ENCODE measurements at regions not wholly inside any gene's neighbourhood (a gene's known extent, or its start where the extent isn't known, plus 50 kb on each side); places are given as distances from the start of the nearest gene placed in this dataset.

DNA sequence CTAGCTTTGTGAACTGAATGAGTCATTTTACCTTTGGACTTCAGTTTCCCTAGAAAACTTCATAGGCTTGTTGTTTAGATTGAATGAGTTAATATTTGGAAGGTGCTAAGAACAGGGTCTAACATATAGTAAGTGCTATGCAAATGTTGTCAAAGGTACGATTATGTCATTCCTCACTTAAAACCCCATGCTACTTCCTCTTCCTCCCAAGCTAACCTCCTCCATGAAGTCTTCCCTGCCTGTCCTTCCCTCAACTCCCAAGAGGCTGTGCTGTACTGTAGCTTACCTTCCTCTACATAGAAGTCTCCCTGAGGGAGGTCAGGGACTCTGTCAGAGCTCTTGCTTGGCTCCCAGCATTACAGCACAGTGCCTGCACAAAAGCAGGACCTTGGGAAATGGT is 103.4 kb upstream of the PJA1 start:
- H3K27ac ChIP-seq (ENCODE audit: low read depth in 1 of 2, low read length in 2 of 2), result no peak overlapping the region
- H3K4me3 Mint-ChIP-seq, result no peak overlapping the region
- no peak overlapping the region for H3K27ac Mint-ChIP-seq
- CTCF ChIA-PET, result no interaction called here
- no peaks in the 10 kb centered on the region for H3K4me1 ChIP-seq (ENCODE audit: insufficient read depth, low read length)
- POLR2A ChIA-PET, result no interaction called here
- H3K36me3 Mint-ChIP-seq (ENCODE audit: low read depth), result no peaks in the 10 kb centered on the region
- no peaks in the 10 kb centered on the region for H3K9me3 ChIP-seq (ENCODE audit: control insufficient read depth in 1 of 2, insufficient read depth in 1 of 2, low read length in 2 of 2)
- no peak for ATAC-seq (ENCODE audit: poor library complexity)
- intact Hi-C loops (cut with DNase I, micrococcal nuclease), result no loop called here
- no peak for DNase-seq
- H3K27me3 ChIP-seq (ENCODE audit: control insufficient read depth in 1 of 2, insufficient read depth in 2 of 2, low read length in 2 of 2), result peaks cover 0 to 2% of the 10 kb centered on the region in 2 experiments
- no peaks in the 10 kb centered on the region for H3K4me1 Mint-ChIP-seq (ENCODE audit: low read depth)
- no peaks in the 10 kb centered on the region for H3K9me3 Mint-ChIP-seq
- H3K4me3 ChIP-seq (ENCODE audit: low read length), result no peak overlapping the region
- TF ChIP-seq, protein P1, sequence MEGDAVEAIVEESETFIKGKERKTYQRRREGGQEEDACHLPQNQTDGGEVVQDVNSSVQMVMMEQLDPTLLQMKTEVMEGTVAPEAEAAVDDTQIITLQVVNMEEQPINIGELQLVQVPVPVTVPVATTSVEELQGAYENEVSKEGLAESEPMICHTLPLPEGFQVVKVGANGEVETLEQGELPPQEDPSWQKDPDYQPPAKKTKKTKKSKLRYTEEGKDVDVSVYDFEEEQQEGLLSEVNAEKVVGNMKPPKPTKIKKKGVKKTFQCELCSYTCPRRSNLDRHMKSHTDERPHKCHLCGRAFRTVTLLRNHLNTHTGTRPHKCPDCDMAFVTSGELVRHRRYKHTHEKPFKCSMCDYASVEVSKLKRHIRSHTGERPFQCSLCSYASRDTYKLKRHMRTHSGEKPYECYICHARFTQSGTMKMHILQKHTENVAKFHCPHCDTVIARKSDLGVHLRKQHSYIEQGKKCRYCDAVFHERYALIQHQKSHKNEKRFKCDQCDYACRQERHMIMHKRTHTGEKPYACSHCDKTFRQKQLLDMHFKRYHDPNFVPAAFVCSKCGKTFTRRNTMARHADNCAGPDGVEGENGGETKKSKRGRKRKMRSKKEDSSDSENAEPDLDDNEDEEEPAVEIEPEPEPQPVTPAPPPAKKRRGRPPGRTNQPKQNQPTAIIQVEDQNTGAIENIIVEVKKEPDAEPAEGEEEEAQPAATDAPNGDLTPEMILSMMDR (IDR thresholded peaks at IDR 0.05), result no peak
- no peaks in the 10 kb centered on the region for H3K36me3 ChIP-seq (ENCODE audit: insufficient read depth, low read length)
- peaks cover 6% of the 10 kb centered on the region for H3K27me3 Mint-ChIP-seq

GRCh38 chrX:69264158-69264581 is 98.9 kb upstream of the PJA1 start:
- H3K4me1 ChIP-seq (ENCODE audit: insufficient read depth, low read length), result no peaks in the 10 kb centered on the region
- ChIA-PET POLR2A (no interaction called here), CTCF (no interaction called here)
- no peaks in the 10 kb centered on the region for H3K4me1 Mint-ChIP-seq (ENCODE audit: low read depth)
- H3K27me3 Mint-ChIP-seq, result peaks cover 5% of the 10 kb centered on the region
- TF ChIP-seq, protein P1 (IDR thresholded peaks at IDR 0.05), result no peak
- no peak for DNase-seq
- peaks cover 2 to 13% of the 10 kb centered on the region in 2 experiments for H3K27me3 ChIP-seq (ENCODE audit: control insufficient read depth in 1 of 2, insufficient read depth in 2 of 2, low read length in 2 of 2)
- H3K27ac Mint-ChIP-seq, result no peak overlapping the region
- no peaks in the 10 kb centered on the region for H3K9me3 Mint-ChIP-seq
- H3K9me3 ChIP-seq (ENCODE audit: control insufficient read depth in 1 of 2, insufficient read depth in 1 of 2, low read length in 2 of 2), result no peaks in the 10 kb centered on the region
- no peaks in the 10 kb centered on the region for H3K36me3 Mint-ChIP-seq (ENCODE audit: low read depth)
- H3K27ac ChIP-seq (ENCODE audit: low read depth in 1 of 2, low read length in 2 of 2), result no peak overlapping the region
- H3K36me3 ChIP-seq (ENCODE audit: insufficient read depth, low read length), result no peaks in the 10 kb centered on the region
- intact Hi-C loops (cut with DNase I, micrococcal nuclease), result no loop called here
- no peak overlapping the region for H3K4me3 Mint-ChIP-seq
- no peak overlapping the region for H3K4me3 ChIP-seq (ENCODE audit: low read length)
- no peak for ATAC-seq (ENCODE audit: poor library complexity)

- ATAC-seq (ENCODE audit: poor library complexity), result no peak
- peaks cover 2 to 13% of the 10 kb centered on the region in 2 experiments for H3K27me3 ChIP-seq (ENCODE audit: control insufficient read depth in 1 of 2, insufficient read depth in 2 of 2, low read length in 2 of 2)
- ChIA-PET CTCF (no interaction called here), POLR2A (no interaction called here)
- no peaks in the 10 kb centered on the region for H3K36me3 ChIP-seq (ENCODE audit: insufficient read depth, low read length)
- no peak overlapping the region for H3K4me3 ChIP-seq (ENCODE audit: low read length)
- no peaks in the 10 kb centered on the region for H3K4me1 ChIP-seq (ENCODE audit: insufficient read depth, low read length)
- intact Hi-C loops (cut with DNase I, micrococcal nuclease), result no loop called here
- Mint-ChIP-seq H3K4me1 (ENCODE audit: low read depth) (no peaks in the 10 kb centered on the region), H3K27ac (no peak overlapping the region), H3K4me3 (no peak overlapping the region), H3K9me3 (no peaks in the 10 kb centered on the region), H3K27me3 (peaks cover 5% of the 10 kb centered on the region), H3K36me3 (ENCODE audit: low read depth) (no peaks in the 10 kb centered on the region)
- DNase-seq, result no peak
- TF ChIP-seq, protein P1 (IDR thresholded peaks at IDR 0.05), result no peak
- H3K9me3 ChIP-seq (ENCODE audit: control insufficient read depth in 1 of 2, insufficient read depth in 1 of 2, low read length in 2 of 2), result no peaks in the 10 kb centered on the region
- H3K27ac ChIP-seq (ENCODE audit: low read depth in 1 of 2, low read length in 2 of 2), result no peak overlapping the region
Measured at GRCh38 chrX:69263251-69263820, 98.1 kb upstream of the PJA1 start.
